IPS DF 6.9 (cell line): ENCODE measurements at regions not wholly inside any gene's neighbourhood (a gene's known extent, or its start where the extent isn't known, plus 50 kb on each side); places are given as distances from the start of the nearest gene placed in this dataset.

Experiments
- DNase-seq: peaks from one replicate; pipeline ENCODE4 v3.0.0-alpha.2; 2013; ENCODE audit warnings: low read depth, low spot score
- H3K27ac ChIP-seq: one replicate; pipeline ENCODE4 v1.5.1; 2013; ENCODE audit warnings: low read length, control low read depth
- H3K27me3 ChIP-seq: 2 replicates; pipeline ENCODE4 v1.6.1; 2013; ENCODE audit warnings: mild to moderate bottlenecking, low read length; ENCODE audit not compliant: control insufficient read depth, insufficient read depth
- H3K36me3 ChIP-seq: 2 replicates; pipeline ENCODE4 v1.6.1; 2013; ENCODE audit warnings: low read length; ENCODE audit not compliant: control insufficient read depth, insufficient read depth
- H3K4me1 ChIP-seq: 2 replicates; pipeline ENCODE4 v1.6.1; 2013; ENCODE audit warnings: low read length; ENCODE audit not compliant: control insufficient read depth, insufficient read depth
- H3K4me3 ChIP-seq: 2 replicates; pipeline ENCODE4 v1.5.1; 2013; ENCODE audit warnings: mild to moderate bottlenecking, low read length
- H3K9me3 ChIP-seq: 2 replicates; pipeline ENCODE4 v1.6.1; 2013; ENCODE audit warnings: low read length, inconsistent platforms; ENCODE audit not compliant: control insufficient read depth, insufficient read depth
- WGBS: extraction: QIAGEN DNeasy Blood & Tissue Kit; methylation state at CpG from one replicate; pipeline ENCODE4 v1.1.7; 2013; ENCODE audit warnings: mixed read lengths, missing lambda C conversion rate; ENCODE audit not compliant: insufficient read length, insufficient coverage; 5-methylcytosine and 5-hydroxymethylcytosine counted together

DNA sequence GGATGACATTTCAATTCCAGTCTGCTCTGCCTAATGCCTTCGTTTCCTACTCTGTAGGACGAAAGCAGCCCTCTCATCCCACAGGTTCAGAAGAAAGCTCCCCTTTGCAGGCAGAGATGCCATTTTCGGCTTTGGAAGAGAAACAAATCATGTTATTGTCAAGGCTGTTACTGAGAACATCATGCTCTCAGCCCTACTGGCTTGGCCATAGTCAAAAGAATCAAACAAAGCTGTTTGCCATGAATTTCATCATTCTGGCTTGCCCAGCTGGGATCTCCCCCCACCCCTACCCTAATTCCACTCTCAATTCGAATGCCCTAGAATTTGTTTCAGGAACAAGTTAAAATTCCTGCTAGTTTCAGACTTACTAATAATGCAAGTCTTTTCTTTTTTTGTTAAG is 162.3 kb upstream of the SERP2 start:
- no peak for DNase-seq

DNA sequence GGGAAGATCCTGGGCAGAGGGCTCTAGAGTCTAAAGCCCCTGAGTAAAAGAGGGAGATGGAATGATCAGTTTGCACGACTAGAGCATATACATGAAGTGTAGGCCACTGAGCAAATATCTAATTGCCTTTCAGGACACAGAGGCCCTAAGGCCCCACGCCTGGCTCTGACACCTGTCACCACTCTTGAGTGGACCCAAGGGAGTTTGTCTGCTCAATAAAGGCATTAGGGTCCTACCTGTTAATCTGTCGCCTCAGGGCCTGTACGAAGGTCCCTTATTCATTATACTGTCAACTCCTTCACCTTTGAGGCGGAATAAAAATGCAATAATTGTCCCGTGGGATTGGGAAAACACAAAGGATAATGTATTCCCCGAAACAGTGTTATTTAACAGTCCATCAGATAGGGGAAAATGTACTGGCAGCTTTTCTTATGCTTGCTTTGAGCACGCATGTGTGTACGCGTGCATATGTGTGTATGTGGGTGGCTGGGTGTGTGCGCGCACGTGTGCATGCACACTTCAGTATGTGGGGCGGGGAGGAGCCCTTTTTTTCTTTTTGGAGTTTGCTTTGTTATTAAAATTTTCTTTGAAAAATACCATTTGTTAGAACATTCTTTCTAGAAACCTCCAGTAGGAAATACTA is 161.8 kb upstream of the SERP2 start:
- H3K4me1 ChIP-seq = no peaks in the 10 kb centered on the region
- no peaks in the 10 kb centered on the region for H3K36me3 ChIP-seq
- DNase-seq = no peak
- no peaks in the 10 kb centered on the region for H3K27me3 ChIP-seq
- no CpG with 5 or more reads among the region's 14 CpGs for WGBS
- H3K9me3 ChIP-seq = no peaks in the 10 kb centered on the region
- H3K27ac ChIP-seq = no peak overlapping the region
- no peak overlapping the region for H3K4me3 ChIP-seq

More for the DNA sequence above, 162.3 kb upstream of the SERP2 start:
- Histone ChIP-seq H3K27ac (no peak overlapping the region), H3K36me3 (no peaks in the 10 kb centered on the region), H3K4me3 (no peak overlapping the region), H3K27me3 (no peaks in the 10 kb centered on the region), H3K9me3 (no peaks in the 10 kb centered on the region), H3K4me1 (no peaks in the 10 kb centered on the region)
- WGBS = no CpG with 5 or more reads among the region's 4 CpGs

DNA sequence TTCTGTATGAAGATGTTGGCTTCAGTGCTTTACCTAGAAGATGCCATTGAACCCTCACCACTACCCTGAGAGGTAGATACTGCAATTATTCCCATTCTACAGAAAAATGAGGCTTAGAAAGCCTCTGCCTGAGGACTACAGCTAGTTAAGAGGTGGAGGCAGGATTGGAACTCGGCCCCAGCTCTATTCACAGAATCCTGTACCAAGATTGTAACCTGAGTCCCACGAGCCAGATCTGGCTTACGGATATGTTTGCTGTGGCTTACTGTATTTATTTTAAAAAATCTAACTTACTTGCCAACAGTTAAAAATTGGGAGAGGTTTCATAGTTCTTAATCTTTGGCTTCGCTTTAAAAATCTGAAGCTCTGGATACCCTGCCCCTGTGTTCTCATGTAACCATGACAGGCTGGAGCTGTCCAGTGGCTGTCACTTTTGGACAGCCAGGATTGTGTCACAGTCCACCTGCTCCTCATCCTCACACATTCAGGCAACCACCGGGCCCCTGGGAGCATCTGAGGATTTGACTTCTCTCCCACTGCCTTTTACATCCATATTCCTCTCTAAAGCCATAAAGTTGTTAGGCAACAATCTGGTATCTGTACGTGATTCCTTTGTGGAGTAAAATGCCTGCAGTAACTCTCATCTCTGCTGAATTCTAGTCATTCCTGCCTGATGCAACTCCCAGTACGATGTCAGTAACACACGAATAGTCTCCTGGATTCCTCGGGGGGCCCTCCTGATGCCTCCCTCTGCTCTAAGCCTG is 160.8 kb upstream of the SERP2 start:
- Histone ChIP-seq H3K27me3 (no peaks in the 10 kb centered on the region), H3K36me3 (no peaks in the 10 kb centered on the region), H3K4me1 (no peaks in the 10 kb centered on the region), H3K4me3 (no peak overlapping the region), H3K27ac (no peak overlapping the region), H3K9me3 (no peaks in the 10 kb centered on the region)
- WGBS = no CpG with 5 or more reads among the region's 9 CpGs
- DNase-seq = no peak

DNA sequence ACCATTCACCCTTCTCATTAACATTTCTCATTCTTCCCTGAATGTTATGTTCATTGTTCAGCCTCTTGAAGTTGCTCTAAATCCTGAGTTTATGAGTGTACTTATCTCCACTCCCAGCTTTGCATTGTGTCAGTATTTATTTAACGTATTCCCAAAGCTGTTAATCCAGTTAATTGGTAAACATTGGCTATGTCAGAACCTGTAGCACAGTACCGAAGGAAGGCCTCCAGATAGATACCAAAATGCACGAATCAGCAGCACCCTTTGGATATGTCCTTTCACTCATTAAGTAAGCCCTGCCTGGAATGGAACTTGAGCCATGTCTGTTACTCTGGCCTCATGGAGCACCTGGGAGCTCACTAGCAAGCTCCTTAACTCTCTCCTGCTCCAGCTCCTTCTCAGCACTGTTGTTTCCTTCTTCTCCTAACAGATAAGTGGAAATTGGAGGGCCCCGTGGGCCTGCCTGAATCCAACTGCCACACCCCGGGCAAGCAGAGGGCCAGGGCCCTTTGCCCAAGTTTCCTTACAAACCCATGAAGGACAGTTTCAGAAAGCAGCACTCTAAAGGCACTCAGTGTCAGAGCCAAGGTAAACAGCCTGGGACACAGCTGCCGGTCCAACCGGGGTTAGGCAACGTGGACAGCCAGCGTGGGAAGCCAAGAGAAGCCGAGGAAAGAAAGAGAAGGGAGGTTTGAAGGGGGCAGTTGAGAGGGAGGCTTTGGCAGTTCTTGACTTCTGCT is 155.0 kb upstream of the SERP2 start:
- no peak overlapping the region for H3K27ac ChIP-seq
- H3K36me3 ChIP-seq = no peaks in the 10 kb centered on the region
- no peaks in the 10 kb centered on the region for H3K9me3 ChIP-seq
- no peaks in the 10 kb centered on the region for H3K27me3 ChIP-seq
- no peaks in the 10 kb centered on the region for H3K4me1 ChIP-seq
- WGBS = no CpG with 5 or more reads among the region's 10 CpGs
- DNase-seq = no peak
- no peak overlapping the region for H3K4me3 ChIP-seq

DNA sequence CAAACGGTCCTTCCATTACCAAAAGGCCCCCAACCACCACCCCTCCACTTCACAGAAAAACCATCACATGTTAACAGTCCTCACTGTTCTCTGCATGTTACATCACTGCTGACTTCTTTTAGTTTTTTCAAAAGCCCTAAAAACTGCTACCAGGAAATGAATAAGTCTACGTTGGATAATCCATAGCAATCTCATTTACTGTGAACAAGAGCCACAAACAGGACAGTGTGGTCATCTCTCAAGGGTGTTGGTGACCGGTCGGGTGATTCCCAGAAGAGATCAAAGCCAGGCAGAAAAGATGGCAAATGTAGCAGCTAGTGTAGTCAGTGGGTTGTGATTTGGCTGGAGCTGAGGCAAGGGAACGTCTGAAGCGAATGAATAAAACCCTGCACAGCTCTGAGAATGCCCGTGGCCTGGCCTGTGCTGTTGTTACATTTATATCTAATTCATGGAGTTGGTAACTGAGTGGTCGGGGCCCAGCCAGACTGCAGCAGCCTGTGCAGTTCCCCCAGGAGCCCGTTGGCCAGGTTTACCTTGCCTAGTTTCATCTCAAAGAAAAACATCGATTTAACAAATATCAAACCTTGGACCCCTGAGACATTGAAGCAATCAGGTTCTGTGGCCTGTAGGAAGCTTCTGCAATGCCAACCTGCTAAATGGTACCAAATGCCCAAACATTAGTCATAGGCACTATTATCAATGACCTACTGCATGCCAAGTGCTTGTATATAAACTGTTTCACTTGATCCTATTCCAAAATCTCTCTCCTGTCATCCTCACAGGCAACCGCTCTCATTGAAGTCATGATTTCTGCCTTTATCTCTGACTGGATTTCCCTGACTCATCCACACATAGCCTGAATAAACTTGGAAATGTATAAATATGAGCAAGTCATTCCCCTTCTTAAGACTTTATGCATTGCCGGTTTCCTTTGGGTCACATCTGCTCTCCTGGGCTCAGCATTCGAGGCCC is 153.8 kb upstream of the SERP2 start:
- Histone ChIP-seq H3K4me3 (no peak overlapping the region), H3K27me3 (no peaks in the 10 kb centered on the region), H3K4me1 (no peaks in the 10 kb centered on the region), H3K9me3 (no peaks in the 10 kb centered on the region), H3K36me3 (no peaks in the 10 kb centered on the region), H3K27ac (no peak overlapping the region)
- DNase-seq = no peak
- WGBS = no CpG with 5 or more reads among the region's 13 CpGs

DNA sequence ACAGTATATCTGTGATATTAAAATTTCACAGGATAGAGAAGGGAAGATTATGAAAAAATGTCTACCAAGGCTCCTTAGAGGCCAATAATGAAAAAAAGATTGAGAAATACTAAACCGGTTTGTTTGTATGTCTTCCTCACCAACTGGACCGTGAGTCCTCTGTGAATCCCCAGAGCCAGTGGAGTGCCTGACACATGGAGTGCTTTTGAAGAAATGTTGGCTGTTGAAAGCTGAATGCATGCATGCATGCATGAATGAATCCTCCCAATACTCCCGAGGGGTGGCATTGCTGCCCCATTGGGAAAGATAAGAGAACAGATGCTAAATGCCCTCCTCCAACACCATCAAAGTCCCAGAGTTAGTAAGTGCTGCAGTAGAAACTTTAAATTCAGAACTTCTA is 152.7 kb upstream of the SERP2 start:
- DNase-seq = no peak
- Histone ChIP-seq H3K36me3 (no peaks in the 10 kb centered on the region), H3K4me1 (no peaks in the 10 kb centered on the region), H3K27ac (no peak overlapping the region), H3K27me3 (no peaks in the 10 kb centered on the region), H3K4me3 (no peak overlapping the region), H3K9me3 (no peaks in the 10 kb centered on the region)
- no CpG with 5 or more reads among the region's 3 CpGs for WGBS

DNA sequence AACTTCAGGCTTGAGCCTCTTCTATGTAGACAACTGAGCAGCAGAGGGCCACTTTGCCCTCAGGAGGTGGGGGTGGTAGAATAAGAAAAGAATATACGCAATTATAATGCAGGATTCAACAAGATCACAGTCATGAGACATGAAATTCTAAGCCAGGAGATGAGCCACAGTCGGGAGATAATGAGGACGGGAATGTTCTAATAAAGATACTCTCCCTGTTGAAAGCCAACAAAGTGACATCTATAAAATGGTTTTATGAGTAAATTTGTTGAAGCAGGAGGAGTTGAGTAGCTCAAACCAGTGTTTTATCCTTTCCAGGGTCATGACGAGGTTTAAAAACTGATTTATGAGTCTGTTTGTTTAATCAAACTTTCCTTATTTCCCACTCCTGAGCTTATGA is 152.0 kb upstream of the SERP2 start:
- no peaks in the 10 kb centered on the region for H3K27me3 ChIP-seq
- no peaks in the 10 kb centered on the region for H3K36me3 ChIP-seq
- H3K9me3 ChIP-seq = no peaks in the 10 kb centered on the region
- H3K4me1 ChIP-seq = no peaks in the 10 kb centered on the region
- no peak overlapping the region for H3K4me3 ChIP-seq
- no peak overlapping the region for H3K27ac ChIP-seq
- no peak for DNase-seq
- WGBS = no CpG with 5 or more reads among the region's 4 CpGs

DNA sequence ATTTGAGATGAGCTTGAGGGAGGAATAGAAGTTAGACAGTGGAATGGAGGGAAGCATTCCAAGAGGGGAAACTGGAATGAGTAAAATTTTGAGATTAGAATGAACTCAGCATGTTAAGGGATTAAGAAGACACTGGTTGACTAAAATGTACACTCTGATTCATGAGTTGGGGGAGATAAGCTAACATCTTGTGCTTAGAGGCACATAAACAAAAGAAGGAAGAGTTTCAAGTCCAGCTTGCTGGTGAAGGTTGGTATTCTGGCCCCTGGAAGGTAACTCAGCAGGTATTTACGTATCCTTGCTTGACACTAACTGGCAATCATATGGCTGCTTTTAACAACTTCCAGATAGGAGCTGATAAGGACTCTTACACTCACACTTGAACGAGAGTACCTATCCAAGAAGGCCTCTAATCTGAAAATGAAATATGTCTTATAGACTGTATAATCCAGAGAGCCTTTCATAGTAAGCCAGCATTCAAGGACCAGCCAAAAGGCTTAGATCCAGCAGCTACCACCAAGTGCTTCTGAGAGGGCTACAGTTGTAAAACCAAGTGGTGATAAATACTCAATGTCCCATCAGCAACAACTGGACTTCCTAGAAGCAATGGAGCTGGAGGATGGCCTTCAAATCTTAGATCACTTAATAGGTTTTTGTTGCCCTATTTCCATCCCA is 149.7 kb upstream of the SERP2 start:
- no CpG with 5 or more reads among the region's 2 CpGs for WGBS
- no peak for DNase-seq
- no peaks in the 10 kb centered on the region for H3K4me1 ChIP-seq
- H3K27me3 ChIP-seq = no peaks in the 10 kb centered on the region
- no peaks in the 10 kb centered on the region for H3K9me3 ChIP-seq
- H3K27ac ChIP-seq = no peak overlapping the region
- no peaks in the 10 kb centered on the region for H3K36me3 ChIP-seq
- H3K4me3 ChIP-seq = no peak overlapping the region

DNA sequence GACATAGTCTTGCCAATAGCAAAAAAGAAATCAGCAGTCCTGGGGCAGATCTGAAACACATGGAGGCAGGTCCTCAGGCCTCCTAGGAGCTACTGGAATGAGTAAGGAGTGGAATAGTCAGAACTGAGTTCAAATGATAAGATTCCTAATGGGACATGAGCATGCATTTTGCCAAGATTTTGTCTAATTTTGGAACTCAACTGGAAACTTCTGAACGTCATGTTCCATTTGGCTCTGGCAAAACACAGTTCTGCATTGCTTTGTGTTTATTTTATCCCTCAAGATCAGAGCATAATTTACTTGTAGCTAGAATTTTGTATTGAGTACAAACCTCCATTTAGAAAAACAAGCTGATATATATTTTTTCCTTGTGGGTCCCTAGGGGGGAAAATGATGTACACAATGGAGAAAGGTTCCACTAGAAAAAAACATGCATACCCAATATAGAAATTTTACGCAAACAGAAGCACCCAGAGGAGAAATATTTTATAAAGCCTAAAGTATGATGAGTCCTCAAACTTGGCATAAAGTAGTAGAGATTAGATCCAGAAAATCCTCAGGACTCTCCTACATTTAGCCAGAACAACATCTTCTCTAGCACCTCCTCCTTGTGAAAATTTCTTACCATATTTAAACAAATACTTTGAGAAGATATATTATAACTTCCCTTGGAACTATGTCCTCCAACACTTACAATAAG is 149.0 kb upstream of the SERP2 start:
- H3K9me3 ChIP-seq = no peaks in the 10 kb centered on the region
- no peak for DNase-seq
- H3K4me3 ChIP-seq = no peak overlapping the region
- WGBS = no CpG with 5 or more reads among the region's 2 CpGs
- H3K36me3 ChIP-seq = no peaks in the 10 kb centered on the region
- H3K4me1 ChIP-seq = no peaks in the 10 kb centered on the region
- H3K27ac ChIP-seq = no peak overlapping the region
- H3K27me3 ChIP-seq = no peaks in the 10 kb centered on the region
